Liver (tissue), 3 donors: ENCODE measurements at regions not wholly inside any gene's neighbourhood (a gene's known extent, or its start where the extent isn't known, plus 50 kb on each side); places are given as distances from the start of the nearest gene placed in this dataset.

ENCODE experiments used
- EGR1 ChIP-seq, 2 donors: IDR thresholded peaks; 2 replicates each; pipeline ENCODE4 v1.6.1; 2016 to 2018; ENCODE audit warnings: antibody characterized with exemption in 2 of 2, low read depth in 2 of 2
- FOXA1 ChIP-seq: IDR thresholded peaks from 2 replicates; pipeline ENCODE4 v1.6.1; 2016; ENCODE audit warnings: antibody characterized with exemption
- GABPA ChIP-seq, 2 donors: IDR thresholded peaks in 1 of 2; conservative IDR thresholded peaks in 1 of 2; 2 replicates each; pipeline ENCODE4 v1.6.1; 2016; ENCODE audit warnings: antibody characterized with exemption in 2 of 2, mild to moderate bottlenecking in 1 of 2, moderate library complexity in 1 of 2
- JUND ChIP-seq, 2 donors: IDR thresholded peaks; 2 replicates each; pipeline ENCODE4 v1.6.1; 2016; ENCODE audit warnings: antibody characterized with exemption in 2 of 2
- NR2F2 ChIP-seq: IDR thresholded peaks from 2 replicates; pipeline ENCODE4 v1.6.1; 2016; ENCODE audit warnings: antibody characterized with exemption
- TAF1 ChIP-seq: conservative IDR thresholded peaks from 2 replicates; pipeline ENCODE4 v1.6.1; 2016; ENCODE audit warnings: antibody characterized with exemption, mild to moderate bottlenecking
- YY1 ChIP-seq: IDR thresholded peaks from 2 replicates; pipeline ENCODE4 v1.6.1; 2016; ENCODE audit warnings: antibody characterized with exemption, mild to moderate bottlenecking
- TF ChIP-seq, protein P1 (sequence below): fragments of 150-350 bp; IDR thresholded peaks from 2 replicates; pipeline ENCODE4 v1.5.1; 2017; ENCODE audit warnings: improper control_type of control experiment, low read depth, low read length; ENCODE audit not compliant: missing input control
- TF ChIP-seq, protein P2 (sequence below): IDR thresholded peaks from 2 replicates; pipeline ENCODE4 v1.6.1; 2016; ENCODE audit warnings: antibody characterized with exemption
- TF ChIP-seq, protein P3 (sequence below): IDR thresholded peaks from 2 replicates; pipeline ENCODE4 v1.6.1; 2016; ENCODE audit warnings: antibody characterized with exemption, mild to moderate bottlenecking
- TF ChIP-seq, protein P4 (sequence below): IDR thresholded peaks from 2 replicates; pipeline ENCODE4 v1.6.1; 2016; ENCODE audit warnings: antibody characterized with exemption
- donor health status: healthy.
- donor health status: healthy.

DNA sequence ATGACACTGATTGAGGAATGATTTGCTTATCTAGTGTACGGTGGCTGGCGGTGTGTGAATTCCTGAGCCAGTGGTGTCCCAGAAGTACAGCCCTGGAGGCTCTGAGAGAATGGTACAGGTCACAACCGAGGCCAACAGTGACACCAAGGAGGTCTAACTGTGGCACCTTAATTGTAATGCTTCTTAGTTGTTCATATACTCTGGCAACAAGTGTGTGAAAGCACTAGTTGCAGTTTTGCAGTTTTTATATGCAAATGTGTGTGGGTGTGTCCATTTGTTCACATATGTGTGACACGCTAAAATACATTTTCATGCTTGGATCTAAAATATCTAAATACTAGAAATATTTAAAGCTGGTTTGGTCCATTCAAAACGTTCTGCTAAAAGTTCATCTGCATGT is 185.3 kb upstream of the FMN2 start:
- TF ChIP-seq TAF1 = no peak
- TF ChIP-seq, protein P1, sequence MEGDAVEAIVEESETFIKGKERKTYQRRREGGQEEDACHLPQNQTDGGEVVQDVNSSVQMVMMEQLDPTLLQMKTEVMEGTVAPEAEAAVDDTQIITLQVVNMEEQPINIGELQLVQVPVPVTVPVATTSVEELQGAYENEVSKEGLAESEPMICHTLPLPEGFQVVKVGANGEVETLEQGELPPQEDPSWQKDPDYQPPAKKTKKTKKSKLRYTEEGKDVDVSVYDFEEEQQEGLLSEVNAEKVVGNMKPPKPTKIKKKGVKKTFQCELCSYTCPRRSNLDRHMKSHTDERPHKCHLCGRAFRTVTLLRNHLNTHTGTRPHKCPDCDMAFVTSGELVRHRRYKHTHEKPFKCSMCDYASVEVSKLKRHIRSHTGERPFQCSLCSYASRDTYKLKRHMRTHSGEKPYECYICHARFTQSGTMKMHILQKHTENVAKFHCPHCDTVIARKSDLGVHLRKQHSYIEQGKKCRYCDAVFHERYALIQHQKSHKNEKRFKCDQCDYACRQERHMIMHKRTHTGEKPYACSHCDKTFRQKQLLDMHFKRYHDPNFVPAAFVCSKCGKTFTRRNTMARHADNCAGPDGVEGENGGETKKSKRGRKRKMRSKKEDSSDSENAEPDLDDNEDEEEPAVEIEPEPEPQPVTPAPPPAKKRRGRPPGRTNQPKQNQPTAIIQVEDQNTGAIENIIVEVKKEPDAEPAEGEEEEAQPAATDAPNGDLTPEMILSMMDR = no peak
- TF ChIP-seq FOXA1 = no peak
- no peak for TF ChIP-seq EGR1 (IDR thresholded peaks at IDR 0.05; ENCODE audit: low read depth in 2 of 2)
- TF ChIP-seq, protein P2, sequence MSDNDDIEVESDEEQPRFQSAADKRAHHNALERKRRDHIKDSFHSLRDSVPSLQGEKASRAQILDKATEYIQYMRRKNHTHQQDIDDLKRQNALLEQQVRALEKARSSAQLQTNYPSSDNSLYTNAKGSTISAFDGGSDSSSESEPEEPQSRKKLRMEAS = no peak
- TF ChIP-seq YY1 = no peak
- TF ChIP-seq, protein P3, sequence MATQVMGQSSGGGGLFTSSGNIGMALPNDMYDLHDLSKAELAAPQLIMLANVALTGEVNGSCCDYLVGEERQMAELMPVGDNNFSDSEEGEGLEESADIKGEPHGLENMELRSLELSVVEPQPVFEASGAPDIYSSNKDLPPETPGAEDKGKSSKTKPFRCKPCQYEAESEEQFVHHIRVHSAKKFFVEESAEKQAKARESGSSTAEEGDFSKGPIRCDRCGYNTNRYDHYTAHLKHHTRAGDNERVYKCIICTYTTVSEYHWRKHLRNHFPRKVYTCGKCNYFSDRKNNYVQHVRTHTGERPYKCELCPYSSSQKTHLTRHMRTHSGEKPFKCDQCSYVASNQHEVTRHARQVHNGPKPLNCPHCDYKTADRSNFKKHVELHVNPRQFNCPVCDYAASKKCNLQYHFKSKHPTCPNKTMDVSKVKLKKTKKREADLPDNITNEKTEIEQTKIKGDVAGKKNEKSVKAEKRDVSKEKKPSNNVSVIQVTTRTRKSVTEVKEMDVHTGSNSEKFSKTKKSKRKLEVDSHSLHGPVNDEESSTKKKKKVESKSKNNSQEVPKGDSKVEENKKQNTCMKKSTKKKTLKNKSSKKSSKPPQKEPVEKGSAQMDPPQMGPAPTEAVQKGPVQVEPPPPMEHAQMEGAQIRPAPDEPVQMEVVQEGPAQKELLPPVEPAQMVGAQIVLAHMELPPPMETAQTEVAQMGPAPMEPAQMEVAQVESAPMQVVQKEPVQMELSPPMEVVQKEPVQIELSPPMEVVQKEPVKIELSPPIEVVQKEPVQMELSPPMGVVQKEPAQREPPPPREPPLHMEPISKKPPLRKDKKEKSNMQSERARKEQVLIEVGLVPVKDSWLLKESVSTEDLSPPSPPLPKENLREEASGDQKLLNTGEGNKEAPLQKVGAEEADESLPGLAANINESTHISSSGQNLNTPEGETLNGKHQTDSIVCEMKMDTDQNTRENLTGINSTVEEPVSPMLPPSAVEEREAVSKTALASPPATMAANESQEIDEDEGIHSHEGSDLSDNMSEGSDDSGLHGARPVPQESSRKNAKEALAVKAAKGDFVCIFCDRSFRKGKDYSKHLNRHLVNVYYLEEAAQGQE = no peak
- TF ChIP-seq NR2F2 = no peak
- TF ChIP-seq JUND (IDR thresholded peaks at IDR 0.05) = no peak
- TF ChIP-seq GABPA (IDR thresholded peaks at IDR 0.05 in 1 of 2, conservative IDR thresholded peaks at IDR 0.05 in 1 of 2) = no peak
- TF ChIP-seq, protein P4, sequence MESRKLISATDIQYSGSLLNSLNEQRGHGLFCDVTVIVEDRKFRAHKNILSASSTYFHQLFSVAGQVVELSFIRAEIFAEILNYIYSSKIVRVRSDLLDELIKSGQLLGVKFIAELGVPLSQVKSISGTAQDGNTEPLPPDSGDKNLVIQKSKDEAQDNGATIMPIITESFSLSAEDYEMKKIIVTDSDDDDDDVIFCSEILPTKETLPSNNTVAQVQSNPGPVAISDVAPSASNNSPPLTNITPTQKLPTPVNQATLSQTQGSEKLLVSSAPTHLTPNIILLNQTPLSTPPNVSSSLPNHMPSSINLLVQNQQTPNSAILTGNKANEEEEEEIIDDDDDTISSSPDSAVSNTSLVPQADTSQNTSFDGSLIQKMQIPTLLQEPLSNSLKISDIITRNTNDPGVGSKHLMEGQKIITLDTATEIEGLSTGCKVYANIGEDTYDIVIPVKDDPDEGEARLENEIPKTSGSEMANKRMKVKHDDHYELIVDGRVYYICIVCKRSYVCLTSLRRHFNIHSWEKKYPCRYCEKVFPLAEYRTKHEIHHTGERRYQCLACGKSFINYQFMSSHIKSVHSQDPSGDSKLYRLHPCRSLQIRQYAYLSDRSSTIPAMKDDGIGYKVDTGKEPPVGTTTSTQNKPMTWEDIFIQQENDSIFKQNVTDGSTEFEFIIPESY = no peak
